ENCODE measurements at regions not wholly inside any gene's neighbourhood (a gene's known extent, or its start where the extent isn't known, plus 50 kb on each side); places are given as distances from the start of the nearest gene placed in this dataset.

DNA sequence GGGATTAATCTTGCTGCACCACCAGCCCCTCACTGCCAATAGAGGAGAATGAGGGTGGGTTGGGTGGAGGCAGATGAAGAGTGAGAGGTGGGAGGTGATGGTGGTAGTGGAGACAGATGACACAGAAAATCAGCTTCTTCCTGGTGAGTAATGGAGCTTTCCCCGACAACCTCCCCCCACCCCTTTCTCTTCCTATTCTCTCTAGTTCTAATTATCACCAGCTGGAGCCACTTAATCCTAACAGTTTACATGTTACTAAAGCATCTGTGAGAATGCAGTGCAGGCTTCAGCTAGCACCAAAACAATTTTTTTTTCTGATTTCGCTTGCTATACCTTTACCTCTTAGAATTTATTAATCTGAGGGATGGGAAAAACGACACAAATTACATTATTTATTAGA is 116.1 kb upstream of the DNAJC19 start:
- no peak for ATAC-seq
- Histone ChIP-seq H3K36me3 (replicated peaks in 1 of 2; ENCODE audit: insufficient read depth in 1 of 2, low read depth in 2 of 2) (no peaks in the 10 kb centered on the region), H3K4me1 (no peaks in the 10 kb centered on the region), H3K27me3 (no peaks in the 10 kb centered on the region), H3K27ac (no peak overlapping the region), H3K9me3 (no peaks in the 10 kb centered on the region), H3K4me3 (no peak overlapping the region)
- DNase-seq, result no peak
- TF ChIP-seq POLR2A (IDR thresholded peaks at IDR 0.05), result no peak
- no peak for TF ChIP-seq CTCF (IDR thresholded peaks at IDR 0.05)
- intact Hi-C loops (cut with DNase I), result no loop called here
- WGBS, 2 donors, result 30 to 36% methylated on average over 3 of the region's 3 CpGs

DNA sequence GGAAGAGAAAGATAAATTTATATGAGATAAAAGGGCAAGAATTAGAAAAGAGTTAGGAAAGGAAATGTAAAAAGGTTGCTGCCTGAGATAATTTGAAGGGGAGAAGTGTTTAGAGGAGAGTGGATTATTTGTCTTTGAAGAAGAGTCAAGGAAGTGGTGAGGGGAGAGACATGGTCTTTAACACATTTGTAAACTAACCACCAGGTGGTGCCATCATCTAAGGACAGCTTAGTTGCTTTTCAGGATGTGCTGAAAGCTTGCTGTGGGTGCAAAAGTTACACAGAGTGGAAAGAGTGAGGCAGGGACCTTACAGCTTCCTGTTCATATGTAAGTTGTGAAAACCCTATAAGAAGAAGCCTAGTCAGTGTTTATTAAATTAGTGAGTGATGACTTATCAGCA is 114.1 kb upstream of the DNAJC19 start:
- Histone ChIP-seq H3K9me3 (no peaks in the 10 kb centered on the region), H3K36me3 (replicated peaks in 1 of 2; ENCODE audit: insufficient read depth in 1 of 2, low read depth in 2 of 2) (no peaks in the 10 kb centered on the region), H3K4me3 (no peak overlapping the region), H3K27ac (no peak overlapping the region), H3K27me3 (no peaks in the 10 kb centered on the region), H3K4me1 (no peaks in the 10 kb centered on the region)
- DNase-seq (no peak), ATAC-seq (no peak)
- intact Hi-C loops (cut with DNase I), result no loop called here
- TF ChIP-seq CTCF (IDR thresholded peaks at IDR 0.05) (no peak), POLR2A (IDR thresholded peaks at IDR 0.05) (no peak)

DNA sequence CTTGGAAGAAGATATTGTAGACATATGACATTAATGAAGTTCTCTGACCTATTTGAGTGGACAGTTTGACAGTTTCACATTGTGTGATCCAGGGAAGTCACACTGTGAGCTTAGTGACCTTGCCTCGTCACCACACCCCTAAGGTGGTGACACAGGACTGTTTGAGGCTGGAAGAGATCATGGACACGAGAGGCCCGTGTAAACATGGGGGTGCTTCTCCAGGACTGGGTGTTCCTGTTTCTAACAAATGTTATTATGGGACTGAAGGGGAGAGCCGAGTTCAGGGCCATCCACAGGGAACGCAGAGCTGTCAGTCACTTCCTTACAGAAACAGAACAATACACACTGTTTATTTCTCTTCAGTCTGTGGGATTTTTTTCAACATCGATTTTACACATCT is 96.5 kb upstream of the DNAJC19 start:
- 34 to 38% methylated on average over 6 of the region's 6 CpGs for WGBS, 2 donors
- TF ChIP-seq POLR2A (IDR thresholded peaks at IDR 0.05) (no peak), CTCF (IDR thresholded peaks at IDR 0.05) (no peak)
- Histone ChIP-seq H3K27ac (no peak overlapping the region), H3K27me3 (no peaks in the 10 kb centered on the region), H3K4me1 (no peaks in the 10 kb centered on the region), H3K36me3 (replicated peaks in 1 of 2; ENCODE audit: insufficient read depth in 1 of 2, low read depth in 2 of 2) (no peaks in the 10 kb centered on the region), H3K9me3 (peaks cover 0 to 5% (median 0%) of the 10 kb centered on the region in 3 donors), H3K4me3 (no peak overlapping the region)
- DNase-seq (no peak), ATAC-seq (no peak)
- intact Hi-C loops (cut with DNase I), result no loop called here

DNA sequence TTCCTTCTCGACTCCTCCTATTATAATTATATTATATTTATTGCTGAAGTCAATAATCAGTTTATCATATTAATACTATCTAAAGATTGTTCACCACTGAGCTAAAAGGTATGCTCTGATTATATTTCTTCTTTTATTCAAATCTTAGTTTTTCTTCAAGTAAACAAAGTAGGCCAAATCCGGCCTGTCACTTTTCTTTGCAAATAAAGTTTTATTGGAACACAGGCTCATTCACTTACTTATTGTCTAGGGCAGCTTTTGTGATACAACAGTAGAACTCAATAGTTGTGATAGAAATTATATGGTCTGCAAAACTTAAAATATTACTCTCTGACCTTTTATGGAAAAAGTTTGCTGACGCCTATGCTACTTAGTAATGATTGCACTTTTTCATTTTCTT is 92.4 kb upstream of the DNAJC19 start:
- no peak for ATAC-seq
- 75 to 81% methylated on average over 3 of the region's 3 CpGs for WGBS, 2 donors
- no peak for DNase-seq

More for the DNA sequence above, 92.4 kb upstream of the DNAJC19 start:
- intact Hi-C loops (cut with DNase I), result no loop called here
- Histone ChIP-seq H3K27ac (no peak overlapping the region), H3K9me3 (no peaks in the 10 kb centered on the region), H3K27me3 (no peaks in the 10 kb centered on the region), H3K4me1 (no peaks in the 10 kb centered on the region), H3K36me3 (replicated peaks in 1 of 2; ENCODE audit: insufficient read depth in 1 of 2, low read depth in 2 of 2) (no peaks in the 10 kb centered on the region), H3K4me3 (no peak overlapping the region)
- TF ChIP-seq POLR2A (IDR thresholded peaks at IDR 0.05) (no peak), CTCF (IDR thresholded peaks at IDR 0.05) (no peak)

Measured in body of pancreas (tissue), 4 donors.